Activated naive CD4-positive, alpha-beta T cell treated with anti-CD3 and anti-CD28 coated beads for 36 hours (primary cell): ENCODE measurements at regions not wholly inside any gene's neighbourhood (a gene's known extent, or its start where the extent isn't known, plus 50 kb on each side); places are given as distances from the start of the nearest gene placed in this dataset.

Experiments
- CTCF ChIA-PET: fragments of 350-600 bp; sonication (Branson Sonifier 250); formaldehyde crosslinking; loops from one replicate; lab custom pipeline; 2021; ENCODE audit warnings: antibody characterized with exemption; lab: Charles Lee
- DNase-seq: peaks from one replicate; pipeline ENCODE4 v3.0.0-alpha.2; 2020
- H3K27ac Mint-ChIP-seq: one replicate; pipeline ENCODE4 v1.8.0; 2021; ENCODE audit warnings: mild to moderate bottlenecking, mixed read lengths
- H3K27me3 Mint-ChIP-seq: one replicate; pipeline ENCODE4 v1.8.0; 2021; ENCODE audit warnings: low read depth, mixed read lengths
- H3K36me3 Mint-ChIP-seq: one replicate; pipeline ENCODE4 v1.8.0; 2021; ENCODE audit warnings: low read depth, mixed read lengths
- H3K4me1 Mint-ChIP-seq: one replicate; pipeline ENCODE4 v1.8.0; 2021; ENCODE audit warnings: low read depth, mixed read lengths
- H3K4me3 Mint-ChIP-seq: one replicate; pipeline ENCODE4 v1.8.0; 2021; ENCODE audit warnings: mild to moderate bottlenecking, moderate library complexity, mixed read lengths
- H3K9me3 Mint-ChIP-seq: one replicate; pipeline ENCODE4 v1.8.0; 2021; ENCODE audit warnings: mixed read lengths
- intact Hi-C: fragments of 100-400 bp; cut with micrococcal nuclease; formaldehyde crosslinking; loops from one replicate; pipeline ENCODE4 v1.15.1; 2023

DNA sequence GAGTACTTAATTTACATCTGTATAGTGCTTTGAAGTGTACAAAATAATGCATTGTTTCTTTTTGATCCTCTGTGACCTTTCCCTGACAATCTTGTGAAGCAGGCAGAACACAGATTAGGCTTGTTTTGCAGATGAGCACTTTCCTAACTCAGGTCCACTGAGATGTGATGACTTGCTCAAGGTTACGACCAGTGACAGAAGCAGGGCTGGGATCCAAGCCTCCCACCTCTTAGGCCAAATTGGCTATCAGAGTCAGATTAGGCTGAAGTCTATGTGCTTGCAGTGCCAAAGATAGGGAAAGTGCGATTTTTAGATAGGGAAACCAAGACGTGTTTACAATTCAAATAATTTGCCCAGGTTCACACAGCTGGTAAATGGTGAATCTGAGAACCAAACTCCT, 147.3 kb downstream of the OMA1 start:
- no peak overlapping the region for H3K27ac Mint-ChIP-seq
- H3K9me3 Mint-ChIP-seq: no peaks in the 10 kb centered on the region
- intact Hi-C loops: no loop called here
- no peaks in the 10 kb centered on the region for H3K4me1 Mint-ChIP-seq
- H3K4me3 Mint-ChIP-seq: no peak overlapping the region
- CTCF ChIA-PET: no interaction called here
- no peaks in the 10 kb centered on the region for H3K36me3 Mint-ChIP-seq
- no peaks in the 10 kb centered on the region for H3K27me3 Mint-ChIP-seq
- DNase-seq: no peak

DNA sequence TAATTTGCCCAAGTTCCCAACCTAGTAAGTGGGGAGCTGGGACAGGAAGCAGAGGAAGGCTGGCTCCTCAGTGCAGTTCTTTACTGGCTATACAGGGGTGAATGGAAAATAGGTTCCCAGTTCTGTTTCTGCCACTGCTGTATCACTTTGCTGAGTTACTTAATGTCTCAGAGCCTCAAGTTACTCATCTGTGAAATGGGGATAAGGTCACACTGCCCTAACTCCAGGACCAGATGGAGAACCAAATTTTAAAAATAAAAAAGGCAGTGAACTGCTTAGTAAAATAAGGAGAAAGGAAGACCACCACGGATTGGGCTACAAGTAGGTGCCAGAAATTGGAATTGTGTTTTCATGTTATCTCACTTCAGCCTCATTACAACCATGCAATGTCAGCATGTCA, 147.8 kb downstream of the OMA1 start:
- CTCF ChIA-PET: no interaction called here

DNA sequence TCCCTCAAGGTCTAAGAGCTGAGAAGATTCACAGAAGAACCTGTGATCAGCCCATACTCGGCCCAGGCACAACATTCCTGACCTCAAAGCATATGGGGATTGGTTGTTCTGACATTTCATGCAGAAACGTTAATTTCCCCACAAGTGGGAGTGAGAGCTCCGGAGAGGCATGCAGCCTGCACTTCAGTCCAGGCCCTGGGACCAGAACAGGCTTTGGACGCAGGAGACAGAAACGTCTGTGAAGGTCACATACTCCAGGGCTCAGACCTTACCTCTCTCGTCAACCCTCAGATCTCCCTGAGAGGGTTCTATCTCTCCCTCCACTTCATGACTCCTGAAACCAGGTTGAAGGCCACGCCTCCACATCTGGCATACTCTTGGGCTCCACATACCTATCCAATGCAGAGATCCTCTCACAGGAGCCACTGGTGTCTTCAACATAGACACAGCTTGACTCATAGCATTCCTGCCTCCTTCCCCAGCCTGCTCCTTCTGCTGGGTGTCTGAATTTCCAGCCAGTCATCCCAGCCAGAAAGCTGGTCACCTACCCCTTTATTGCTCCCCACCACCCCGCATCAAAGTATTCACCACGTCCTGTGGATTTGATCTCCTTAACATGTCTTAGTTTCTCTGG, 149.2 kb downstream of the OMA1 start:
- no peak for DNase-seq
- intact Hi-C loops: no loop called here
- Mint-ChIP-seq H3K9me3 (no peaks in the 10 kb centered on the region), H3K4me1 (no peaks in the 10 kb centered on the region), H3K27me3 (no peaks in the 10 kb centered on the region), H3K4me3 (no peak overlapping the region), H3K27ac (no peak overlapping the region), H3K36me3 (no peaks in the 10 kb centered on the region)
- CTCF ChIA-PET: no interaction called here

More for the DNA sequence above, 147.8 kb downstream of the OMA1 start:
- Mint-ChIP-seq H3K27ac (no peak overlapping the region), H3K4me1 (no peaks in the 10 kb centered on the region), H3K9me3 (no peaks in the 10 kb centered on the region), H3K36me3 (no peaks in the 10 kb centered on the region), H3K27me3 (no peaks in the 10 kb centered on the region), H3K4me3 (no peak overlapping the region)
- DNase-seq: no peak
- intact Hi-C loops: no loop called here

DNA sequence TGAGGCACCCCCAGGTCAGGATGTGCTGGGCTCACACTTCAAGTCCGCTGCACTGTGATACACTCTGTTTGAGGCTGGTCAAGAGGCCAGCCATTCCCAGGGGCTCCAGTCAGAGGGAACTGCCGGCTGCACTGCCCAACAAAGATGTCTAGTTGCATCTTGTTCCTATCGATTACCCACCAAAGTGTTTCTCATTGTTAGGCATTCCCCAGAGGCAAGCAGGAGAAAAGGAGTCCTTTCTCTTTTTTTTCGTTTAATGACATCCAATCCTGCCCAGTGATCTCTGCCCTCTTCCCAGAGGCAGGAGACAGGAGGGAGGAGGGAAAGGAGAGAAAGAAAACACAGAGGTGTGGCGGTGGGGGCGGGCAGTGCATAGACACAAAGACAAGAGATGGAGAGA, 150.4 kb downstream of the OMA1 start:
- Mint-ChIP-seq H3K36me3 (no peaks in the 10 kb centered on the region), H3K4me3 (no peak overlapping the region), H3K9me3 (no peaks in the 10 kb centered on the region), H3K4me1 (no peaks in the 10 kb centered on the region), H3K27ac (no peak overlapping the region), H3K27me3 (no peaks in the 10 kb centered on the region)
- CTCF ChIA-PET: no interaction called here
- intact Hi-C loops: no loop called here
- no peak for DNase-seq

DNA sequence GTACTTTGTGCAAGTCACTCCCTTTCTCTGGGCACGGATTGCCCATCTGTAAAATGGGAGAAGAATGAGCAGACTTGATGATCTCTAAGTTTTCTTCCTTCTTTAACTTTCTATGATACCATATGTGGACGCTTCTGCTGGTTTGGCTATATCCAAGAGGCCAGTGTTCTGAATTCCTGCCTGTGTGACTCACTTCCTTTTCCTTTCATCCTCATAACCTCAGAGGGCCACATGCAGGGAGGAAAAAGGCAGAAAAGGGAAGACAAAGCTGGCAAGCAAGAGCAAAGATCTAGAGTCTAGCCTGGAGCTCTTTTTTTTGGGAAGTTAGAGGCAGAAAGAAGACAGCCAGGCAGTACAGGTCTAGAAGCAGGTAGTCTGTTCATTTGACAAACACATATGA, 151.2 kb downstream of the OMA1 start:
- CTCF ChIA-PET: no interaction called here
- no peak overlapping the region for H3K27ac Mint-ChIP-seq
- intact Hi-C loops: no loop called here

DNA sequence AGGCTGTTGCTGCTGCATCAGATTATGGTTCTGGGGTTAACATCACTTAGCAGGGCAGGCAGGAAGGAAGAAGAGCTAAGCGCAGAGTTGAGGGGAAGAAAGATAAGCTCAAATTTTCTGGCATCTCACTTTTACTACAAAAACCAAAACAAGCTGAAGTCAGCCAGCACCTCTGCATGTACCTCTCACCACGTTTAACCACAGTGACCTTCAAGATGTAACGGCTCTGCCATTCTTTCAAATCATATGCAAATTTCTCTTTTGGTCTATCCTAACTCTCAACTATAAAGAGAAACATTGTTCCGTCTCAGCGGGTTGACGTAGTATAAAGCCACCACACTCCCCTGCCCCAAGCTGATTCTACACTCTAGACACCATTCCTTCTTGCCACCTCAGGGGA, 154.4 kb downstream of the OMA1 start:
- Mint-ChIP-seq H3K4me3 (no peak overlapping the region), H3K4me1 (no peaks in the 10 kb centered on the region), H3K36me3 (no peaks in the 10 kb centered on the region), H3K9me3 (no peaks in the 10 kb centered on the region), H3K27ac (no peak overlapping the region), H3K27me3 (no peaks in the 10 kb centered on the region)
- intact Hi-C loops: loop anchor here (1.0 kb wide), 1 partner anchor 154 kb away; the partner anchor contains the start of gene OMA1
- peak; percentile 37 for DNase-seq
- CTCF ChIA-PET: interaction anchor here (1.1 kb wide), 1 partner anchor 150 kb away, joined by 4 read pairs; no protein-coding TSS in a partner anchor

More for the DNA sequence above, 151.2 kb downstream of the OMA1 start:
- no peak for DNase-seq
- no peaks in the 10 kb centered on the region for H3K9me3 Mint-ChIP-seq
- no peaks in the 10 kb centered on the region for H3K27me3 Mint-ChIP-seq
- no peak overlapping the region for H3K4me3 Mint-ChIP-seq
- no peaks in the 10 kb centered on the region for H3K36me3 Mint-ChIP-seq
- H3K4me1 Mint-ChIP-seq: no peaks in the 10 kb centered on the region

DNA sequence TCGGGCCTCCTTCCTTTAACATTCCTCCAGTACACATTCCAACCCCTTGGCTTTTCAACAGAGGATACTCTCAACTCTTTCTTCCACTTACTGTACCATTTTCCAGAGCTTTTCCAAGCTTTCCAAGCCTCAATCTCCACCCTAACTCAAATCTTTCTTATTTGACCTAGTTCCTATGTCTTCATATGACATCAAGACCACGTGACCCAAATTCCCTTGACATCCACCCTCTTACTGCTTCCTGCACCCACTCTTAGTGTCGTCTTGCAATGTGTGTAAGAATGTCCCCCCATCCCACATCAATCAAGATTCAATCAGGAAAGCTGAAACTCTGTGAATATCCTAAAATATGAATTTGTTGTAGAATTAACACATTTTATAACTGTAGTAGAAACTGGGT, 155.0 kb downstream of the OMA1 start:
- no peak for DNase-seq
- intact Hi-C loops: no loop called here
- H3K4me3 Mint-ChIP-seq: no peak overlapping the region
- H3K9me3 Mint-ChIP-seq: no peaks in the 10 kb centered on the region
- no peak overlapping the region for H3K27ac Mint-ChIP-seq
- H3K36me3 Mint-ChIP-seq: no peaks in the 10 kb centered on the region
- CTCF ChIA-PET: no interaction called here
- no peaks in the 10 kb centered on the region for H3K27me3 Mint-ChIP-seq
- H3K4me1 Mint-ChIP-seq: no peaks in the 10 kb centered on the region

DNA sequence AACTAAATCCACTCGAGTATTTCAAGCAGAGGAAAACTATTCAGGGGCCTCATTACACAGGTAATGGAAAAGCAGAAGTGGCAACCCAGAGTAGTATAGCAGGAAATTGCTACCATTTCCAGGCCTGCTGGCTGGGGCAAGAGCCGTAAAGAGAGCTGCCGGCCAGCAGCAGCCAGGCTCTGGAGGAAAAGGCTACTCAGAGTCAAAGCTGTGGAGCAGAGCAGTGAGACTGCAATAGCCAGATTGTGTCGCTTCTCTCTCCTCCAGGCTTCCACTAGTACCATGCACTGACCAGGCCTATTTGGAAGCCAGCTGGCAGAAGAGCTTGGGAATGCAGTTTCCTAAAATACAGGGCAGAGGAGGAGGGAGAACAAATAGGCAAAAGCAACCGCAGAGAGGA, 155.5 kb downstream of the OMA1 start:
- Mint-ChIP-seq H3K4me3 (no peak overlapping the region), H3K27me3 (no peaks in the 10 kb centered on the region), H3K4me1 (no peaks in the 10 kb centered on the region), H3K27ac (no peak overlapping the region), H3K36me3 (no peaks in the 10 kb centered on the region), H3K9me3 (no peaks in the 10 kb centered on the region)
- DNase-seq: no peak
- intact Hi-C loops: no loop called here
- CTCF ChIA-PET: no interaction called here

DNA sequence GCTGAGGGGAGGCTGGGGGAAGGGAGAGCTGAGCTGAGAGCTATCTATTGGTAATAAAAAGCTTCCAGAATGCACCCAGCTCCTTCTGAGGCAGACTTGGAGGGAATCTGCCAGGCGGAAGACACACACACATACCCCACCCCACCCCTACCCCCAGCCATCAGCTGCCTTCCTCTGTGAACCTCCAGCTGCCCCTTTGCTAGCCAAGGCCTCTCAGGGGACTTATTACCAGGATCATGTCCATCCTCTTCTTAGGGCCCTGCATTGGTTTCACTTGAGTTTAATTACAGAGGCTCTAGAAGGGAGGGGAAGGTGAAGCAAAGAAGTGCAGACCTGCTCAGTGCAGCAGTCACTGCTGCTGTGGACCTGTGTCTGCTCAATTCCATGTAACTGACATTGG, 156.4 kb downstream of the OMA1 start:
- Mint-ChIP-seq H3K27me3 (no peaks in the 10 kb centered on the region), H3K4me1 (no peaks in the 10 kb centered on the region)
- CTCF ChIA-PET: interaction anchor here (0.6 kb wide), 1 partner anchor 175 kb away, joined by 3 read pairs; no protein-coding TSS in a partner anchor

DNA sequence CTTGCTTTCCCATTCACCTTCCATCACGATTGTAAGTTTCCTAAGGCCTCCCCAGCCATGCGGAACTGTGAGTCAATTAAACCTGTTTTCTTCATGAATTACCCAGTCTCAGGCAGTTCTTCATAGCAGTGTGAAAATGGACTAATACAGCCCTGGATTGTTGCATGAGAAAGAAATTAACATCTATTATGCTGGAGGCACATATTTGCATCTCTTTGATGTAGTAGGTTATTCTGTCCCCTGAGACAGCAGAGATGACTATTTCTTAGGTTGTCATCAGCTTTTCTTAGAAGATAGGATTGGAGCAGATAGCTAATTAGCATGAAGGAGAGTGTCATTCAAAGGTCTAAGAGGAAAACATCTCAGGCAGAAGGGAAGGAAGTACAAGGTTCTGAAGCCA, 166.2 kb downstream of the OMA1 start:
- intact Hi-C loops: no loop called here
- no peaks in the 10 kb centered on the region for H3K4me1 Mint-ChIP-seq
- H3K27ac Mint-ChIP-seq: no peak overlapping the region
- CTCF ChIA-PET: interaction anchor here (0.7 kb wide), 1 partner anchor 1393 kb away, joined by 3 read pairs; no protein-coding TSS in a partner anchor
- no peak for DNase-seq
- no peaks in the 10 kb centered on the region for H3K27me3 Mint-ChIP-seq
- H3K9me3 Mint-ChIP-seq: peaks cover 7% of the 10 kb centered on the region
- no peak overlapping the region for H3K4me3 Mint-ChIP-seq
- H3K36me3 Mint-ChIP-seq: peaks cover 5% of the 10 kb centered on the region

More for the DNA sequence above, 156.4 kb downstream of the OMA1 start:
- intact Hi-C loops: no loop called here
- Mint-ChIP-seq H3K36me3 (peaks cover 2% of the 10 kb centered on the region), H3K4me3 (no peak overlapping the region), H3K27ac (no peak overlapping the region), H3K9me3 (no peaks in the 10 kb centered on the region)
- no peak for DNase-seq

DNA sequence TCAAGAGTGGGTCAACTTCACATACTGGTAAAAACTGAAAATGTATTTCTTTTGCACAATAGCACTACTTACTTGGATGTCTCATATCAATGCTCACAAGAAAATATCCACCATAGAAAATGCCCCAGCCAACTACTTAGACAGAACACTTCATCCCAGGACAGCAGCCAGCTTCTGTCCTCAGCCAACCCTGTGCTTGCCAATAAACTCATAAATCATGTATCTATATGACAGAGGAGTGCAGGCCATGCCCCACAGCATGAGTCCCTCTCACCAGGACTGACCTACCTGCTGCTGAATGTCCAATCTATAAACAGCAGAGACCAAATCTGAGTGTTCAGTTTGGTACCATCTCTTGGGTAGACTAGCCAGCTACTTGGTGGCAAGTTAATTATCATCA, 179.3 kb downstream of the OMA1 start:
- Mint-ChIP-seq H3K4me1 (no peaks in the 10 kb centered on the region), H3K36me3 (peaks cover 8% of the 10 kb centered on the region), H3K9me3 (peaks cover 5% of the 10 kb centered on the region), H3K27me3 (no peaks in the 10 kb centered on the region), H3K27ac (no peak overlapping the region), H3K4me3 (no peak overlapping the region)
- CTCF ChIA-PET: no interaction called here
- no peak for DNase-seq
- intact Hi-C loops: no loop called here

DNA sequence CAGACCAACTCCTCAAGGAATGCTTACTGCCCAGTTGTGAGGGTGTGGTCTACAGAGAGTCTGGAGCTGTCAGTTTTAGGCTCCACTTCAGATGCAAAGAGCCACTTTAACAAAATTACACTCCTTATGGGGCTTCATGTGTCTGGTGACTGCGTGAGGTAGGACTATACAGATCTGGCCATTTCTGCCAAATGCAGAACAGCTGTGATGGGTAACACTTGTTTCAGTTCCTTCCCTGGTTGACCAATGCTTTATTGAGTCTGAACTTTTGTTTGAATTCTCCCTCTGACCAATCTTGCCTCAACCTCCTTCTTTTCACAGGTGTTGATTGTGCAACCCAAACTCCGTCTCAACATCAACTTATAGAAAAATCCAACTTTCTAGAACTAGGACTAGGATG, 181.2 kb downstream of the OMA1 start:
- no peak for DNase-seq
- intact Hi-C loops: no loop called here
- CTCF ChIA-PET: no interaction called here
- no peaks in the 10 kb centered on the region for H3K27me3 Mint-ChIP-seq
- no peaks in the 10 kb centered on the region for H3K9me3 Mint-ChIP-seq
- H3K36me3 Mint-ChIP-seq: peaks cover 2% of the 10 kb centered on the region
- no peaks in the 10 kb centered on the region for H3K4me1 Mint-ChIP-seq
- no peak overlapping the region for H3K4me3 Mint-ChIP-seq
- no peak overlapping the region for H3K27ac Mint-ChIP-seq

DNA sequence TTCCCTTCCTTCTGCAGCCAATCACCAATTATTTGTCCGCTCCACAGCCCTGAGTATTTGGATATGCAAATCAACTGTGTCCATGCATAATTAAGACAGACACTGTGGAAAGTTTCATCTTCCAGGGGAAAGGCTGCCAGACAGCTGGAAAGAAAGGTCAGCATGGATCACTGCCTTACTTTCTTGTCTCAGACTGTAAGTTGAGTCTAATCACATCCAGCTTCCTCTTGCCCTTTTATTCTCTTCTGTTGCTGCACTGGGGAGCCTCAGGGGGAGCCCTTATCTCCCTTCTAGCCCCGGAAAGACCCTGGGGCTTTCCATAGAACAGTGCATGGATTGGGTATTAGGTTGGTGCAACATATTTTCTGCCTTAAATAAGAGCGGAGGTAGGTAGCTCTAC, 182.9 kb downstream of the OMA1 start:
- H3K27ac Mint-ChIP-seq: no peak overlapping the region
- CTCF ChIA-PET: no interaction called here
- peak; percentile 8 for DNase-seq

More for the DNA sequence above, 182.9 kb downstream of the OMA1 start:
- no peaks in the 10 kb centered on the region for H3K27me3 Mint-ChIP-seq
- intact Hi-C loops: no loop called here
- peaks cover 2% of the 10 kb centered on the region for H3K36me3 Mint-ChIP-seq
- H3K9me3 Mint-ChIP-seq: no peaks in the 10 kb centered on the region
- no peak overlapping the region for H3K4me3 Mint-ChIP-seq
- no peaks in the 10 kb centered on the region for H3K4me1 Mint-ChIP-seq
